K562 (cell line): ENCODE measurements at regions not wholly inside any gene's neighbourhood (a gene's known extent, or its start where the extent isn't known, plus 50 kb on each side); places are given as distances from the start of the nearest gene placed in this dataset.

Experiments
- ATAC-seq: fragments of 200-7000 bp; cut with Tn5 transposase; 3 replicates; pipeline ENCODE4 v1.9.1; 2020; ENCODE audit warnings: moderate library complexity
- BruUV-seq: library from RNA; stranded (reverse); fragments of 400-500 nt; replicated peaks from 2 replicates; lab custom pipeline; 2021; lab: Mats Ljungman, UMichigan
- CTCF ChIA-PET: fragments of 300-600 bp; formaldehyde crosslinking; extraction: SDS; loops from one replicate; lab custom pipeline; 2021; ENCODE audit warnings: low intra/inter-chr PET ratio; lab: Yijun Ruan, JAX
- POLR2A ChIA-PET: fragments of 300-600, 350-650 bp; sonication (Branson Sonifier 250); formaldehyde crosslinking; extraction: SDS; loops from one replicate; lab custom pipeline; 2021; ENCODE audit warnings: antibody characterized with exemption, inconsistent platforms; lab: Yijun Ruan, JAX
- DNase-seq, 4 experiments: peaks; one replicate each; pipeline versions ENCODE4 v3.0.0 to v3.0.0-alpha.2; 2011 to 2018; ENCODE audit warnings: low spot score in 3 of 4, mixed read lengths in 3 of 4; ENCODE audit errors: extremely low read depth in 1 of 4
- FAIRE-seq: peaks from 2 replicates; lab custom pipeline; 2011; peaks lifted over from hg19 to GRCh38; lab: Jason Lieb, UNC
- H2AFZ ChIP-seq: 2 replicates; pipeline ENCODE4 v1.6.0; 2011; ENCODE audit warnings: low read depth, low read length, control low read depth, inconsistent platforms
- H3K27ac ChIP-seq: fragments of 200-600 bp; 3 replicates; pipeline ENCODE4 v1.8.0; 2011; ENCODE audit warnings: low read depth, mild to moderate bottlenecking, control low read depth, inconsistent platforms, low read length, moderate library complexity, mixed read lengths; ENCODE audit errors: extremely low read depth
- H3K27me3 ChIP-seq, 2 experiments: fragments of 300-600 bp in 1 of 2; 2 replicates in 1 of 2; 3 replicates in 1 of 2; pipeline versions ENCODE4 v1.6.0 to v1.8.0; 2011; ENCODE audit warnings: inconsistent platforms in 2 of 2, low read length in 2 of 2, mild to moderate bottlenecking in 1 of 2, mixed read lengths in 1 of 2, moderate library complexity in 1 of 2; ENCODE audit not compliant: control insufficient read depth in 2 of 2, insufficient read depth in 2 of 2
- H3K36me3 ChIP-seq: fragments of 300-600 bp; 3 replicates; pipeline ENCODE4 v1.8.0; 2011; ENCODE audit warnings: mild to moderate bottlenecking, low read length, inconsistent platforms; ENCODE audit not compliant: control insufficient read depth, insufficient read depth
- H3K4me1 ChIP-seq, 2 experiments: fragments of 200-600 bp in 1 of 2; replicated peaks in 1 of 2; 2 replicates in 1 of 2; 3 replicates in 1 of 2; pipeline versions ENCODE4 v1.5.1 to v1.8.0; 2011; ENCODE audit warnings: inconsistent platforms in 2 of 2, low read length in 2 of 2, mild to moderate bottlenecking in 1 of 2, mixed read lengths in 1 of 2, moderate library complexity in 1 of 2; ENCODE audit not compliant: control insufficient read depth in 2 of 2, insufficient read depth in 2 of 2
- H3K4me2 ChIP-seq: 2 replicates; pipeline ENCODE4 v1.6.1; 2011; ENCODE audit warnings: low read length, control low read depth, inconsistent platforms, mixed read lengths; ENCODE audit not compliant: insufficient read depth
- H3K4me3 ChIP-seq: fragments of 200-600 bp; sonication (generic), shearing (Covaris generic); 2 replicates; pipeline ENCODE4 v1.5.1; 2016; ENCODE audit warnings: control low read depth, inconsistent platforms
- H3K79me2 ChIP-seq: fragments of 200-600 bp; 3 replicates; pipeline ENCODE4 v1.8.0; 2011; ENCODE audit warnings: low read length, inconsistent platforms; ENCODE audit not compliant: control insufficient read depth, insufficient read depth
- H3K9ac ChIP-seq, 2 experiments: 2 replicates each; pipeline versions ENCODE4 v1.6.0 to v1.6.1; 2011; ENCODE audit warnings: low read depth in 2 of 2, low read length in 2 of 2, control low read depth in 1 of 2, inconsistent platforms in 1 of 2, mild to moderate bottlenecking in 1 of 2, mixed read lengths in 1 of 2; ENCODE audit not compliant: insufficient read depth in 1 of 2
- H3K9me1 ChIP-seq: one replicate; pipeline ENCODE4 v1.6.0; 2011; ENCODE audit warnings: inconsistent platforms, mild to moderate bottlenecking, low read length, moderate library complexity; ENCODE audit not compliant: control insufficient read depth, insufficient read depth
- H3K9me3 ChIP-seq: replicated peaks from 2 replicates; pipeline ENCODE4 v1.5.1; 2011; ENCODE audit warnings: low read depth, low read length, inconsistent platforms; ENCODE audit not compliant: control insufficient read depth, insufficient read depth
- H4K20me1 ChIP-seq: replicated peaks from 2 replicates; pipeline ENCODE4 v1.6.1; 2011; ENCODE audit warnings: low read length, inconsistent platforms, mixed read lengths; ENCODE audit not compliant: control insufficient read depth, insufficient read depth
- BRD4 ChIP-seq: fragments of 200-600 bp; sonication (generic); IDR thresholded peaks from 2 replicates; pipeline ENCODE4 v1.6.1; 2017; ENCODE audit warnings: inconsistent platforms
- CCAR2 ChIP-seq: fragments of 200-400 bp; formaldehyde crosslinking; IDR thresholded peaks from 2 replicates; pipeline ENCODE4 v1.6.1; 2017; ENCODE audit warnings: mild to moderate bottlenecking, low read depth, low read length
- CREM ChIP-seq: IDR thresholded peaks from 2 replicates; pipeline ENCODE4 v1.6.1; 2014; ENCODE audit warnings: antibody characterized with exemption, low read depth
- DACH1 ChIP-seq: fragments of 450-650 bp; IDR thresholded peaks from 2 replicates; pipeline ENCODE4 v1.6.1; 2018; ENCODE audit not compliant: partially characterized antibody
- FOXM1 ChIP-seq, 2 experiments: fragments of 450-650 bp in 1 of 2; sonication (generic) in 1 of 2; formaldehyde crosslinking in 1 of 2; IDR thresholded peaks; 2 replicates each; pipeline versions ENCODE4 v1.6.1 to v1.9.0; 2017 to 2022; ENCODE audit warnings: low read depth in 2 of 2, mild to moderate bottlenecking in 2 of 2, missing genetic modification reagents in 1 of 2, moderate library complexity in 1 of 2
- MEIS2 ChIP-seq: fragments of 450-650 bp; IDR thresholded peaks from 2 replicates; pipeline ENCODE4 v1.6.1; 2014; ENCODE audit warnings: mild to moderate bottlenecking; ENCODE audit not compliant: partially characterized antibody
- NFRKB ChIP-seq: fragments of 450-650 bp; IDR thresholded peaks from 2 replicates; pipeline ENCODE4 v1.6.1; 2016; ENCODE audit warnings: low read depth
- PHB ChIP-seq: fragments of 250-450 bp; sonication (Bioruptor Pico); IDR thresholded peaks from 2 replicates; pipeline ENCODE4 v1.5.0; 2021
- SUPT5H ChIP-seq: fragments of 450-650 bp; IDR thresholded peaks from 2 replicates; pipeline ENCODE4 v1.6.1; 2016
- TCF7L2 ChIP-seq: fragments of 150-350 bp; IDR thresholded peaks from 2 replicates; pipeline ENCODE4 v1.6.1; 2016; ENCODE audit warnings: low read depth, mild to moderate bottlenecking, low read length, moderate library complexity
- U2AF2 ChIP-seq: fragments of 200-400 bp; formaldehyde crosslinking; optimal IDR thresholded peaks from 2 replicates; pipeline ENCODE3; 2017; ENCODE audit warnings: low read depth, mild to moderate bottlenecking, low read length
- ZNF224 ChIP-seq: sonication (generic); formaldehyde crosslinking; IDR thresholded peaks from 2 replicates; pipeline ENCODE4 v1.8.0; 2022; ENCODE audit warnings: mild to moderate bottlenecking, missing genetic modification reagents
- ZNF277 ChIP-seq: fragments of 250-450 bp; sonication (Bioruptor Pico); IDR thresholded peaks from 2 replicates; pipeline ENCODE4 v1.8.0; 2022; ENCODE audit warnings: inconsistent platforms, mild to moderate bottlenecking, moderate library complexity, borderline replicate concordance
- ZNF324 ChIP-seq: fragments of 250-450 bp; sonication (Bioruptor Pico); IDR thresholded peaks from 2 replicates; pipeline ENCODE4 v1.4.0; 2020; ENCODE audit warnings: mild to moderate bottlenecking
- ZNF395 ChIP-seq: fragments of 200-800 bp; sonication (Bioruptor generic); IDR thresholded peaks from 2 replicates; pipeline ENCODE4 v1.6.1; 2017; ENCODE audit warnings: missing genetic modification characterization, missing compliant biosample characterization
- ZNF398 ChIP-seq: fragments of 250-450 bp; sonication (Bioruptor Pico); IDR thresholded peaks from 2 replicates; pipeline ENCODE4 v1.8.0; 2021; ENCODE audit warnings: moderate library complexity, mild to moderate bottlenecking, inconsistent platforms
- ZNF57 ChIP-seq: fragments of 450-650 bp; formaldehyde crosslinking; IDR thresholded peaks from 2 replicates; pipeline ENCODE4 v1.4.0; 2020; ENCODE audit warnings: mild to moderate bottlenecking, moderate library complexity
- ZZZ3 ChIP-seq: fragments of 450-650 bp; IDR thresholded peaks from 2 replicates; pipeline ENCODE4 v1.6.1; 2016; ENCODE audit warnings: antibody characterized with exemption, mild to moderate bottlenecking, moderate library complexity
- WGBS: fragments of 100-300 bp; shearing (Covaris generic); methylation state at CpG from one replicate; pipeline ENCODE4 v1.1.6; 2016; ENCODE audit warnings: low coverage, mixed read lengths; ENCODE audit not compliant: insufficient coverage; ENCODE audit errors: missing lambda C conversion rate; 5-methylcytosine and 5-hydroxymethylcytosine counted together
- in situ Hi-C: fragments of 300-500 bp; cut with MboI; formaldehyde crosslinking; loops from 4 replicates; pipeline ENCODE4 v1.15.0; 2018; ENCODE audit warnings: inconsistent platforms, mixed read lengths
- intact Hi-C: fragments of 100-400 bp; cut with micrococcal nuclease; formaldehyde crosslinking; loops from 2 replicates; pipeline ENCODE4 v1.14.2; 2022

GRCh38 chr9:108386032-108386431 is 469.8 kb downstream of the ACTL7B start:
- Histone ChIP-seq H4K20me1 (no peaks in the 10 kb centered on the region), H3K4me1 (no peaks in the 10 kb centered on the region), H3K27me3 (no peaks in the 10 kb centered on the region), H3K36me3 (no peaks in the 10 kb centered on the region), H3K79me2 (no peaks in the 10 kb centered on the region), H3K9ac (no peak overlapping the region), H3K4me2 (no peak overlapping the region), H3K9me1 (no peaks in the 10 kb centered on the region), H3K4me3 (no peak overlapping the region), H2AFZ (no peak overlapping the region), H3K9me3 (no peaks in the 10 kb centered on the region), H3K27ac (no peak overlapping the region)
- CTCF ChIA-PET, result no interaction called here
- DNase-seq (no peak), ATAC-seq (no peak), FAIRE-seq (no peak)
- POLR2A ChIA-PET, result no interaction called here
- WGBS, result 0% methylated on average over 2 of the region's 2 CpGs
- in situ Hi-C loops, result no loop called here
- intact Hi-C loops, result no loop called here
- TF ChIP-seq DACH1 (no peak), ZNF395 (no peak), ZNF398 (no peak), BRD4 (no peak), CREM (no peak), NFRKB (no peak), ZNF277 (CRISPR knock-in tag) (no peak), ZNF57 (CRISPR knock-in tag) (no peak), CCAR2 (no peak), ZNF224 (CRISPR knock-in tag) (no peak), PHB (CRISPR knock-in tag) (no peak), TCF7L2 (no peak), ZNF324 (CRISPR knock-in tag) (no peak), ZZZ3 (no peak), FOXM1 (IDR thresholded peaks at IDR 0.05; ENCODE audit: low read depth) (no peak), FOXM1 (CRISPR knock-in tag; IDR thresholded peaks at IDR 0.05; ENCODE audit: low read depth) (no peak), SUPT5H (no peak), U2AF2 (no peak), MEIS2 (no peak)
- no TSS peak for BruUV-seq
